ENCODE measurements at regions not wholly inside any gene's neighbourhood (a gene's known extent, or its start where the extent isn't known, plus 50 kb on each side); places are given as distances from the start of the nearest gene placed in this dataset.

DNA sequence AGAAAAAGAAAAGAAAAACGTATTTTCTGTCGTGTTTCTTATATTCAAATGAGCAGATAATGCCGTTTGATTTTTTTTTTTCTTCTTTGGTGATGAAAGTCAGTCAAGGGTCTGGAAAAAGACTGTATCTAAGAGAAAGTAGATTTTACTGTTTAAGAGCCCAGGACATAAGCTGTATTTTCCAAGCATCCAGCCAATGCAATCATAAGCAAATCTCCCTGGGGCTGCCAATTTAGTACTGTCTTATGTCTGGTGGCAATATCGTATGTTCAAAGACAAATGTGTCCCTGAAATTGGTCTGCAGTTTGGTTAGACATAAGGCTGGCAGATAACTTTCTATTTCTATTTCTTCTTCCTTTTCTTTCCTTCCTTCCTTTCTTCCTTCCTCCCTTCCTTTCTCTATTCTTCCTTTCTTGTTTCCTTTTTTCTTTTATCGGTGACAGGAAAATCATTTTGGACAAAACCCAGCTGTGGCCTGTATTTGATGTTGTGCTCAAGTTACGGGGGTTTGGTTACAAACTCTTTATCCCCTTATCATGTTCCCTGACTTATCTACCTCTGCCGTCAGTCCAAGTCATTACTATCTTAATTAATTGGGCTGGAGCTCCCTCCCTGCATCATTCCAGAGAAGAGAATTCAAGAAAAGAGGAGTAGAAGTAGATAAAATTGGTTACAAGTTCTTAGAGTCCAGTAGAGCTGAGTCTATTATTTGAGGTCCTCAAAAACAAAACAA lies 683.4 kb upstream of the FSHR start:
- Histone ChIP-seq H3K9ac (ENCODE audit: low read length) (no peak overlapping the region), H3K4me3 (ENCODE audit: low read length) (no peak overlapping the region), H3K4me1 (ENCODE audit: control insufficient read depth, insufficient read depth, low read length) (no peaks in the 10 kb centered on the region), H3K9me3 (ENCODE audit: control insufficient read depth, low read length) (no peaks in the 10 kb centered on the region), H3K27me3 (replicated peaks; ENCODE audit: control insufficient read depth, insufficient read depth, low read length) (no peaks in the 10 kb centered on the region), H3K36me3 (ENCODE audit: control insufficient read depth, insufficient read depth, low read length, severe bottlenecking) (no peaks in the 10 kb centered on the region)
- DNase-seq (ENCODE audit: low read depth): no peak

GRCh38 chr2:49836017-49836416 lies 681.7 kb upstream of the FSHR start:
- DNase-seq (ENCODE audit: low read depth): no peak
- no peaks in the 10 kb centered on the region for H3K9me3 ChIP-seq (ENCODE audit: control insufficient read depth, low read length)
- H3K4me3 ChIP-seq (ENCODE audit: low read length): no peak overlapping the region
- H3K4me1 ChIP-seq (ENCODE audit: control insufficient read depth, insufficient read depth, low read length): no peaks in the 10 kb centered on the region
- H3K36me3 ChIP-seq (ENCODE audit: control insufficient read depth, insufficient read depth, low read length, severe bottlenecking): no peaks in the 10 kb centered on the region
- H3K27me3 ChIP-seq (replicated peaks; ENCODE audit: control insufficient read depth, insufficient read depth, low read length): no peaks in the 10 kb centered on the region
- no peak overlapping the region for H3K9ac ChIP-seq (ENCODE audit: low read length)

- no peak overlapping the region for H3K4me3 ChIP-seq (ENCODE audit: low read length)
- H3K9me3 ChIP-seq (ENCODE audit: control insufficient read depth, low read length): no peaks in the 10 kb centered on the region
- no peak overlapping the region for H3K9ac ChIP-seq (ENCODE audit: low read length)
- no peaks in the 10 kb centered on the region for H3K27me3 ChIP-seq (replicated peaks; ENCODE audit: control insufficient read depth, insufficient read depth, low read length)
- H3K36me3 ChIP-seq (ENCODE audit: control insufficient read depth, insufficient read depth, low read length, severe bottlenecking): no peaks in the 10 kb centered on the region
- H3K4me1 ChIP-seq (ENCODE audit: control insufficient read depth, insufficient read depth, low read length): no peaks in the 10 kb centered on the region
- no peak for DNase-seq (ENCODE audit: low read depth)
Measured at GRCh38 chr2:49834433-49834832, 680.1 kb upstream of the FSHR start.

GRCh38 chr2:49832555-49832954 lies 678.2 kb upstream of the FSHR start:
- no peaks in the 10 kb centered on the region for H3K27me3 ChIP-seq (replicated peaks; ENCODE audit: control insufficient read depth, insufficient read depth, low read length)
- no peak for DNase-seq (ENCODE audit: low read depth)
- no peaks in the 10 kb centered on the region for H3K4me1 ChIP-seq (ENCODE audit: control insufficient read depth, insufficient read depth, low read length)
- H3K36me3 ChIP-seq (ENCODE audit: control insufficient read depth, insufficient read depth, low read length, severe bottlenecking): no peaks in the 10 kb centered on the region
- H3K4me3 ChIP-seq (ENCODE audit: low read length): no peak overlapping the region
- H3K9ac ChIP-seq (ENCODE audit: low read length): no peak overlapping the region
- H3K9me3 ChIP-seq (ENCODE audit: control insufficient read depth, low read length): no peaks in the 10 kb centered on the region

- H3K27me3 ChIP-seq (replicated peaks; ENCODE audit: control insufficient read depth, insufficient read depth, low read length): no peaks in the 10 kb centered on the region
- DNase-seq (ENCODE audit: low read depth): no peak
- no peaks in the 10 kb centered on the region for H3K9me3 ChIP-seq (ENCODE audit: control insufficient read depth, low read length)
- H3K9ac ChIP-seq (ENCODE audit: low read length): no peak overlapping the region
- no peaks in the 10 kb centered on the region for H3K36me3 ChIP-seq (ENCODE audit: control insufficient read depth, insufficient read depth, low read length, severe bottlenecking)
- H3K4me3 ChIP-seq (ENCODE audit: low read length): no peak overlapping the region
- no peaks in the 10 kb centered on the region for H3K4me1 ChIP-seq (ENCODE audit: control insufficient read depth, insufficient read depth, low read length)
Measured at GRCh38 chr2:49831698-49832367, 677.5 kb upstream of the FSHR start.

DNA sequence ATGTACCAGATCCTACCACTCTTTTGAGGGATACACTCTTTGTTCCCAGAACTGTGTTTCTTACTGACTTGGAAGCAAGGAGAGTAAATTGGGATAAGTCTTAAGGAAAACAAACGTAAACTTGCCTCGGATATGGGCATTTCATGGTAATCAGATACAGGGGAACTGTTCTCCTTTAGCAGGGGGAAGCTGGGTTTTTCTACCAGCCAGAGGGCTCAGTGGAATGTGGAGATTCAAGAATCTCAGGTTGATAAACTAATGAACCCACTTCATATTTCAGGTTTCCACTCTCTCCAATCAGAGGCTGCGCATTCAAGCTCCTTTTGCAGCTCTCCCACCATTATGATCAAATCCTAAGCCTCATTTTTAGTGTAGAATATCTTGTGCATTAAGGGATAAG lies 676.5 kb upstream of the FSHR start:
- no peak for DNase-seq (ENCODE audit: low read depth)
- Histone ChIP-seq H3K36me3 (ENCODE audit: control insufficient read depth, insufficient read depth, low read length, severe bottlenecking) (no peaks in the 10 kb centered on the region), H3K9me3 (ENCODE audit: control insufficient read depth, low read length) (no peaks in the 10 kb centered on the region), H3K27me3 (replicated peaks; ENCODE audit: control insufficient read depth, insufficient read depth, low read length) (no peaks in the 10 kb centered on the region), H3K9ac (ENCODE audit: low read length) (no peak overlapping the region), H3K4me3 (ENCODE audit: low read length) (no peak overlapping the region), H3K4me1 (ENCODE audit: control insufficient read depth, insufficient read depth, low read length) (no peaks in the 10 kb centered on the region)

GRCh38 chr2:49827366-49827765 lies 673.1 kb upstream of the FSHR start:
- Histone ChIP-seq H3K27me3 (replicated peaks; ENCODE audit: control insufficient read depth, insufficient read depth, low read length) (no peaks in the 10 kb centered on the region), H3K9ac (ENCODE audit: low read length) (no peak overlapping the region), H3K4me3 (ENCODE audit: low read length) (no peak overlapping the region), H3K36me3 (ENCODE audit: control insufficient read depth, insufficient read depth, low read length, severe bottlenecking) (no peaks in the 10 kb centered on the region), H3K4me1 (ENCODE audit: control insufficient read depth, insufficient read depth, low read length) (no peaks in the 10 kb centered on the region), H3K9me3 (ENCODE audit: control insufficient read depth, low read length) (no peaks in the 10 kb centered on the region)
- no peak for DNase-seq (ENCODE audit: low read depth)

GRCh38 chr2:49813208-49813607 lies 658.9 kb upstream of the FSHR start:
- no peaks in the 10 kb centered on the region for H3K4me1 ChIP-seq (ENCODE audit: control insufficient read depth, insufficient read depth, low read length)
- no peak overlapping the region for H3K9ac ChIP-seq (ENCODE audit: low read length)
- no peaks in the 10 kb centered on the region for H3K27me3 ChIP-seq (replicated peaks; ENCODE audit: control insufficient read depth, insufficient read depth, low read length)
- DNase-seq (ENCODE audit: low read depth): no peak
- no peak overlapping the region for H3K4me3 ChIP-seq (ENCODE audit: low read length)
- no peaks in the 10 kb centered on the region for H3K36me3 ChIP-seq (ENCODE audit: control insufficient read depth, insufficient read depth, low read length, severe bottlenecking)
- no peaks in the 10 kb centered on the region for H3K9me3 ChIP-seq (ENCODE audit: control insufficient read depth, low read length)

GRCh38 chr2:49812730-49813129 lies 658.4 kb upstream of the FSHR start:
- Histone ChIP-seq H3K9ac (ENCODE audit: low read length) (no peak overlapping the region), H3K27me3 (replicated peaks; ENCODE audit: control insufficient read depth, insufficient read depth, low read length) (no peaks in the 10 kb centered on the region), H3K4me3 (ENCODE audit: low read length) (no peak overlapping the region), H3K9me3 (ENCODE audit: control insufficient read depth, low read length) (no peaks in the 10 kb centered on the region), H3K36me3 (ENCODE audit: control insufficient read depth, insufficient read depth, low read length, severe bottlenecking) (no peaks in the 10 kb centered on the region), H3K4me1 (ENCODE audit: control insufficient read depth, insufficient read depth, low read length) (no peaks in the 10 kb centered on the region)
- DNase-seq (ENCODE audit: low read depth): no peak

GRCh38 chr2:49811502-49811901 lies 657.2 kb upstream of the FSHR start:
- Histone ChIP-seq H3K27me3 (replicated peaks; ENCODE audit: control insufficient read depth, insufficient read depth, low read length) (no peaks in the 10 kb centered on the region), H3K9ac (ENCODE audit: low read length) (no peak overlapping the region), H3K4me3 (ENCODE audit: low read length) (no peak overlapping the region), H3K36me3 (ENCODE audit: control insufficient read depth, insufficient read depth, low read length, severe bottlenecking) (no peaks in the 10 kb centered on the region), H3K9me3 (ENCODE audit: control insufficient read depth, low read length) (no peaks in the 10 kb centered on the region), H3K4me1 (ENCODE audit: control insufficient read depth, insufficient read depth, low read length) (no peaks in the 10 kb centered on the region)
- DNase-seq (ENCODE audit: low read depth): no peak

DNA sequence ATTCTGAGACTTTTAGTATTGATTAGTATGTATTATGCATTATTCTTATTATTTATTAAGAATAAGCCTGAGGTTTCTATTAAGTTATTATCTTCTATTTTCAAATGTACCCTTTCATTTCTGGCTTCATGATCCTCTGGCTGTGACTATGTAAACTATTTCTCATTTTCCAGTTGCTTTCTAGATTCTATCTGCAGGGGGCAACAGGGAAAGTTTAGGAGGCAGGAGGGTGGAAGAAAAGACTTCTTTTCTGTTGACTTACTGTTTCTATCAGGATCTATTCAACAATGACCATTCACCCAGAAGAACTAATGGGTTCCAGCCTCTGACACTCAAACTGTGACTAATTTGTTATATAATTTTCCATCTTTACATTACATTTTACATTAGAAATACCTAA lies 653.4 kb upstream of the FSHR start:
- Histone ChIP-seq H3K27me3 (replicated peaks; ENCODE audit: control insufficient read depth, insufficient read depth, low read length) (no peaks in the 10 kb centered on the region), H3K4me3 (ENCODE audit: low read length) (no peak overlapping the region), H3K9ac (ENCODE audit: low read length) (no peak overlapping the region), H3K9me3 (ENCODE audit: control insufficient read depth, low read length) (no peaks in the 10 kb centered on the region), H3K36me3 (ENCODE audit: control insufficient read depth, insufficient read depth, low read length, severe bottlenecking) (no peaks in the 10 kb centered on the region), H3K4me1 (ENCODE audit: control insufficient read depth, insufficient read depth, low read length) (no peaks in the 10 kb centered on the region)
- DNase-seq (ENCODE audit: low read depth): no peak

DNA sequence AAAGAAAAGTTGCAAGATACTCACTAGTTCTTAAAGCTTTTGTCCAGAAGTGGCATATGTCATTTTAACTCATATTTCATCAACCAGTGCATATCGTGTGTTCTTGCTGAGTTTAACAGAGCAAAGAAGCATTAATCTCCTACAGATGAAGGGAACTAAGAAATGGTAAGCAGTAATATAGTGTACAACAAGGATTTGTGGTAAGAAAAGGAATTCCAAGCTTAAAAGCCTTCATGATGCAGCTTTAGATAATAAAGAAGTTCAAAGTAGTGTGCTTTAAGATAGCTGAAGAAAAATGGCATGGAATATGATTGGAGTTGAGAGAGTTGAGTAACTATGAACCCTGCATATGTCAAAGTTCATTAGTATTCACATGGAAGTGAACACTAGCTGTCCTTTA lies 649.8 kb upstream of the FSHR start:
- Histone ChIP-seq H3K9ac (ENCODE audit: low read length) (no peak overlapping the region), H3K36me3 (ENCODE audit: control insufficient read depth, insufficient read depth, low read length, severe bottlenecking) (no peaks in the 10 kb centered on the region), H3K9me3 (ENCODE audit: control insufficient read depth, low read length) (no peaks in the 10 kb centered on the region), H3K27me3 (replicated peaks; ENCODE audit: control insufficient read depth, insufficient read depth, low read length) (no peaks in the 10 kb centered on the region), H3K4me1 (ENCODE audit: control insufficient read depth, insufficient read depth, low read length) (no peaks in the 10 kb centered on the region), H3K4me3 (ENCODE audit: low read length) (no peak overlapping the region)
- no peak for DNase-seq (ENCODE audit: low read depth)
